HCT116 (cell line): ENCODE measurements at regions not wholly inside any gene's neighbourhood (a gene's known extent, or its start where the extent isn't known, plus 50 kb on each side); places are given as distances from the start of the nearest gene placed in this dataset.

Experiments
- ATAC-seq: fragments of 200-7000 bp; cut with Tn5 transposase; 2 replicates; pipeline ENCODE4 v1.9.1; 2020; ENCODE audit warnings: mild to moderate bottlenecking, moderate library complexity
- BruUV-seq: library from RNA; stranded (reverse); fragments of 400-500 nt; replicated peaks from 2 replicates; lab custom pipeline; 2021; lab: Mats Ljungman, UMichigan
- CTCF ChIA-PET: fragments of 300-600 bp; sonication (Branson Sonifier 250); formaldehyde crosslinking; loops from one replicate; lab custom pipeline; 2021; ENCODE audit warnings: antibody characterized with exemption; lab: Charles Lee
- POLR2A ChIA-PET: fragments of 300-600, 350-600 bp; sonication (Branson Sonifier 250); formaldehyde crosslinking; loops from one replicate; lab custom pipeline; 2021; ENCODE audit warnings: antibody characterized with exemption; lab: Charles Lee
- RAD21 ChIA-PET, 2 experiments: fragments of 300-600 bp; sonication (Branson Sonifier 250); formaldehyde crosslinking; loops; one replicate each; lab custom pipeline; 2023; ENCODE audit warnings: low total read pairs in 2 of 2; ENCODE audit not compliant: uncharacterized antibody in 2 of 2, unreplicated experiment in 2 of 2, low non-redundant PET in 1 of 2; lab: Charles Lee
- DNase-seq: peaks from one replicate; pipeline ENCODE4 v3.0.0-alpha.2; 2010; ENCODE audit warnings: low read depth, low spot score
- H2AFZ ChIP-seq: fragments of 200-600 bp; shearing (Covaris generic), sonication (generic); 2 replicates; pipeline ENCODE4 v1.6.1; 2017; ENCODE audit warnings: low read depth, mixed run types, mixed read lengths, antibody characterized with exemption, low read length; ENCODE audit not compliant: poor library complexity, severe bottlenecking
- H3K27ac ChIP-seq: 2 replicates; pipeline ENCODE4 v1.5.1; 2012; ENCODE audit warnings: low read depth, low read length
- H3K27me3 ChIP-seq: fragments of 200-600 bp; sonication (generic); 2 replicates; pipeline ENCODE4 v1.6.1; 2016; ENCODE audit warnings: mixed run types, low read length, mixed read lengths; ENCODE audit not compliant: insufficient read depth
- H3K36me3 ChIP-seq, 2 experiments: fragments of 200-500 bp in 1 of 2; fragments of 200-600 bp in 1 of 2; sonication (Bioruptor generic) in 1 of 2; sonication (generic) in 1 of 2; 2 replicates each; pipeline versions ENCODE4 v1.5.1 to v1.6.1; 2014 to 2016; ENCODE audit warnings: low read length in 2 of 2, inconsistent platforms in 1 of 2, mixed read lengths in 1 of 2, mixed run types in 1 of 2; ENCODE audit not compliant: insufficient read depth in 2 of 2, control insufficient read depth in 1 of 2
- H3K4me1 ChIP-seq, 2 experiments: fragments of 200-600 bp in 1 of 2; sonication (generic) in 1 of 2; 2 replicates each; pipeline versions ENCODE4 v1.5.1 to v1.6.1; 2012 to 2017; ENCODE audit warnings: low read length in 2 of 2, inconsistent platforms in 1 of 2, mild to moderate bottlenecking in 1 of 2, mixed read lengths in 1 of 2, mixed run types in 1 of 2, moderate library complexity in 1 of 2; ENCODE audit not compliant: insufficient read depth in 2 of 2, control insufficient read depth in 1 of 2
- H3K4me2 ChIP-seq: fragments of 200-600 bp; sonication (generic); 2 replicates; pipeline ENCODE4 v1.6.1; 2017; ENCODE audit warnings: mixed run types, low read length, mixed read lengths
- H3K4me3 ChIP-seq, 2 experiments: fragments of 200-600 bp in 1 of 2; sonication (generic) in 1 of 2; replicated peaks in 1 of 2; 2 replicates each; pipeline ENCODE4 v1.5.1; 2011 to 2016; ENCODE audit warnings: low read length in 2 of 2, control low read depth in 1 of 2, low read depth in 1 of 2, mild to moderate bottlenecking in 1 of 2, mixed read lengths in 1 of 2, mixed run types in 1 of 2
- H3K79me2 ChIP-seq: fragments of 200-600 bp; sonication (generic); 2 replicates; pipeline ENCODE4 v1.6.1; 2017; ENCODE audit warnings: mild to moderate bottlenecking, mixed run types, low read length, moderate library complexity, mixed read lengths; ENCODE audit not compliant: insufficient read depth
- H3K9ac ChIP-seq: fragments of 200-600 bp; sonication (generic); 2 replicates; pipeline ENCODE4 v1.6.1; 2016; ENCODE audit warnings: low read length, mixed read lengths
- H3K9me2 ChIP-seq: fragments of 200-600 bp; sonication (generic), shearing (Covaris generic); 2 replicates; pipeline ENCODE4 v1.6.1; 2017; ENCODE audit warnings: mixed run types, mild to moderate bottlenecking, moderate library complexity; ENCODE audit not compliant: insufficient read depth
- H3K9me3 ChIP-seq, 2 experiments: fragments of 200-500 bp in 1 of 2; fragments of 200-600 bp in 1 of 2; sonication (Bioruptor generic) in 1 of 2; sonication (generic) in 1 of 2; 2 replicates each; pipeline ENCODE4 v1.6.1; 2014 to 2017; ENCODE audit warnings: low read length in 2 of 2, mixed read lengths in 2 of 2, inconsistent platforms in 1 of 2, low read depth in 1 of 2, mild to moderate bottlenecking in 1 of 2, mixed run types in 1 of 2, moderate library complexity in 1 of 2; ENCODE audit not compliant: control insufficient read depth in 1 of 2, insufficient read depth in 1 of 2
- H4K20me1 ChIP-seq: fragments of 200-600 bp; sonication (generic), shearing (Covaris generic); 2 replicates; pipeline ENCODE4 v1.6.1; 2017; ENCODE audit warnings: mixed run types, mild to moderate bottlenecking, moderate library complexity; ENCODE audit not compliant: insufficient read depth
- CBX3 ChIP-seq: IDR thresholded peaks from 2 replicates; pipeline ENCODE4 v1.6.1; 2012; ENCODE audit warnings: low read depth
- CTCF ChIP-seq, 3 experiments: fragments of 200-600 bp in 1 of 3; sonication (generic) in 1 of 3; IDR thresholded peaks in 2 of 3; conservative IDR thresholded peaks in 1 of 3; 2 replicates each; pipeline ENCODE4 v1.5.1; 2012 to 2017; ENCODE audit warnings: low read depth in 2 of 3, low read length in 2 of 3, antibody characterized with exemption in 1 of 3, borderline replicate concordance in 1 of 3, control low read depth in 1 of 3, mild to moderate bottlenecking in 1 of 3, mixed read lengths in 1 of 3, mixed run types in 1 of 3, moderate library complexity in 1 of 3; ENCODE audit not compliant: insufficient read depth in 1 of 3
- ELF1 ChIP-seq: IDR thresholded peaks from 2 replicates; pipeline ENCODE4 v1.6.1; 2012; ENCODE audit warnings: low read depth, borderline replicate concordance
- EZH2 ChIP-seq: fragments of 200-600 bp; sonication (generic); IDR thresholded peaks from 2 replicates; pipeline ENCODE4 v1.6.1; 2017; ENCODE audit warnings: antibody characterized with exemption, mixed run types
- EZH2phosphoT487 ChIP-seq: fragments of 200-600 bp; IDR thresholded peaks from 2 replicates; pipeline ENCODE4 v1.6.1; 2018; ENCODE audit warnings: antibody characterized with exemption, borderline replicate concordance
- POLR2AphosphoS5 ChIP-seq: IDR thresholded peaks from 2 replicates; pipeline ENCODE4 v1.6.1; 2011; ENCODE audit warnings: mild to moderate bottlenecking, low read depth, low read length, moderate library complexity
- RAD21 ChIP-seq: IDR thresholded peaks from 2 replicates; pipeline ENCODE4 v1.6.1; 2012; ENCODE audit warnings: low read depth, mild to moderate bottlenecking
- REST ChIP-seq: IDR thresholded peaks from 2 replicates; pipeline ENCODE4 v1.6.1; 2012; ENCODE audit warnings: low read depth
- SIN3A ChIP-seq: IDR thresholded peaks from 2 replicates; pipeline ENCODE4 v1.6.1; 2012; ENCODE audit warnings: low read depth
- SRF ChIP-seq: IDR thresholded peaks from 2 replicates; pipeline ENCODE4 v1.6.1; 2012; ENCODE audit warnings: low read depth
- ZBTB33 ChIP-seq: IDR thresholded peaks from 2 replicates; pipeline ENCODE4 v1.6.1; 2011; ENCODE audit warnings: mild to moderate bottlenecking, low read length, moderate library complexity; ENCODE audit not compliant: insufficient replicate concordance; ENCODE audit errors: extremely low read depth
- ZNF274 ChIP-seq: fragments of 200-500 bp; sonication (Bioruptor generic); IDR thresholded peaks from 2 replicates; pipeline ENCODE4 v1.6.1; 2014; ENCODE audit warnings: mild to moderate bottlenecking, low read depth, low read length, inconsistent platforms
- intact Hi-C: fragments of 100-400 bp; cut with micrococcal nuclease; formaldehyde crosslinking; loops from 2 replicates; pipeline ENCODE4 v1.10.0; 2022

- no peak for TF ChIP-seq SIN3A
- TF ChIP-seq REST, result no peak
Measured at GRCh38 chr5:136420168-136420898, 55.0 kb upstream of the TRPC7 start (continued).

- no TSS peak for BruUV-seq
- intact Hi-C loops, result no loop called here
- Histone ChIP-seq H3K27ac (no peak overlapping the region), H3K27me3 (peaks cover 41% of the 10 kb centered on the region; the same call in 1 of the 2 replicates), H3K36me3 (no peaks in the 10 kb centered on the region), H3K4me2 (no peak overlapping the region), H3K9ac (no peak overlapping the region), H2AFZ (no peak overlapping the region), H4K20me1 (no peaks in the 10 kb centered on the region), H3K9me2 (no peaks in the 10 kb centered on the region), H3K79me2 (no peaks in the 10 kb centered on the region), H3K4me3 (no peak overlapping the region), H3K9me3 (no peaks in the 10 kb centered on the region), H3K4me1 (no peaks in the 10 kb centered on the region)
- DNase-seq (no peak), ATAC-seq (no peak)
- ChIA-PET CTCF (no interaction called here), POLR2A (no interaction called here), RAD21 (no interaction called here)
- no peak for TF ChIP-seq RAD21
- no peak for TF ChIP-seq POLR2AphosphoS5
- no peak for TF ChIP-seq EZH2
- TF ChIP-seq ZBTB33, result no peak
- TF ChIP-seq ELF1, result no peak
- no peak for TF ChIP-seq REST
- no peak for TF ChIP-seq CTCF (IDR thresholded peaks at IDR 0.05 in 2 of 3, conservative IDR thresholded peaks at IDR 0.05 in 1 of 3; ENCODE audit: borderline replicate concordance in 1 of 3, insufficient read depth in 1 of 3, low read depth in 2 of 3, low read length in 2 of 3)
- TF ChIP-seq SIN3A, result no peak
- no peak for TF ChIP-seq ZNF274
- TF ChIP-seq SRF, result no peak
- TF ChIP-seq EZH2phosphoT487, result no peak
- TF ChIP-seq CBX3, result no peak
Measured at GRCh38 chr5:136418301-136418700, 53.0 kb upstream of the TRPC7 start.
